GM12878 (cell line): ENCODE measurements at regions not wholly inside any gene's neighbourhood (a gene's known extent, or its start where the extent isn't known, plus 50 kb on each side); places are given as distances from the start of the nearest gene placed in this dataset.

Experiments used
- ATAC-seq: fragments of 200-7000 bp; cut with Tn5 transposase; 3 replicates; pipeline ENCODE4 v1.9.1; 2020; ENCODE audit warnings: mild to moderate bottlenecking, moderate library complexity
- BruUV-seq: library from RNA; stranded (reverse); fragments of 400-500 nt; replicated peaks from 2 replicates; lab custom pipeline; 2021; lab: Mats Ljungman, UMichigan
- CTCF ChIA-PET: fragments of 300-600 bp; sonication (Branson Sonifier 250); formaldehyde crosslinking; extraction: SDS; loops from one replicate; lab custom pipeline; 2021; ENCODE audit warnings: inconsistent platforms; lab: Yijun Ruan, JAX
- POLR2A ChIA-PET: fragments of 350-600 bp; formaldehyde crosslinking; extraction: SDS; loops from one replicate; lab custom pipeline; 2021; ENCODE audit warnings: inconsistent platforms; lab: Charles Lee
- RAD21 ChIA-PET: fragments of 300-600 bp; sonication (Branson Sonifier 250); formaldehyde crosslinking; loops from one replicate; lab custom pipeline; 2023; ENCODE audit warnings: antibody characterized with exemption; ENCODE audit not compliant: unreplicated experiment; lab: Charles Lee
- SMC1A ChIA-PET: fragments of 300-600 bp; sonication (Branson Sonifier 250); formaldehyde crosslinking; loops from one replicate; lab custom pipeline; 2023; ENCODE audit not compliant: unreplicated experiment, uncharacterized antibody; lab: Charles Lee
- DNase-seq: peaks from one replicate; pipeline ENCODE4 v3.0.0-alpha.2; 2011; ENCODE audit warnings: low read depth, low spot score
- FAIRE-seq: peaks from 3 replicates; lab custom pipeline; 2011; peaks lifted over from hg19 to GRCh38; lab: Jason Lieb, UNC
- H2AFZ ChIP-seq: 2 replicates; pipeline ENCODE4 v1.6.0; 2011; ENCODE audit warnings: low read depth, low read length, control low read depth; ENCODE audit not compliant: control insufficient read depth
- H3K27ac ChIP-seq: 2 replicates; pipeline ENCODE4 v1.5.1; 2011; ENCODE audit warnings: control low read depth; ENCODE audit not compliant: control insufficient read depth, insufficient read depth
- H3K27me3 ChIP-seq, 2 experiments: replicated peaks in 1 of 2; 2 replicates each; pipeline versions ENCODE4 v1.6.0 to v1.6.1; 2011; ENCODE audit warnings: low read length in 1 of 2; ENCODE audit not compliant: control insufficient read depth in 2 of 2, insufficient read depth in 2 of 2
- H3K36me3 ChIP-seq, 2 experiments: 2 replicates each; pipeline ENCODE4 v1.5.1; 2011; ENCODE audit warnings: low read length in 1 of 2; ENCODE audit not compliant: control insufficient read depth in 2 of 2, insufficient read depth in 2 of 2
- H3K4me1 ChIP-seq: 2 replicates; pipeline ENCODE4 v1.6.1; 2011; ENCODE audit warnings: mild to moderate bottlenecking, low read length, moderate library complexity, mixed read lengths; ENCODE audit not compliant: control insufficient read depth, insufficient read depth
- H3K4me2 ChIP-seq: 2 replicates; pipeline ENCODE4 v1.6.0; 2011; ENCODE audit warnings: control low read depth; ENCODE audit not compliant: control insufficient read depth, insufficient read depth
- H3K4me3 ChIP-seq: fragments of 200-600 bp; sonication (generic); 2 replicates; pipeline ENCODE4 v1.5.1; 2016
- H3K79me2 ChIP-seq: 2 replicates; pipeline ENCODE4 v1.6.0; 2011; ENCODE audit warnings: low read length; ENCODE audit not compliant: control insufficient read depth, insufficient read depth
- H3K9ac ChIP-seq: 2 replicates; pipeline ENCODE4 v1.8.0; 2011; ENCODE audit warnings: low read length, control low read depth, mixed read lengths; ENCODE audit not compliant: control insufficient read depth, insufficient read depth
- H3K9me3 ChIP-seq: replicated peaks from 3 replicates; pipeline ENCODE4 v1.5.1; 2011; ENCODE audit warnings: mild to moderate bottlenecking, low read length; ENCODE audit not compliant: control insufficient read depth, insufficient read depth
- H4K20me1 ChIP-seq: 2 replicates; pipeline ENCODE4 v1.6.0; 2011; ENCODE audit not compliant: control insufficient read depth, insufficient read depth
- ATF3 ChIP-seq: IDR thresholded peaks from 2 replicates; pipeline ENCODE4 v1.6.1; 2011; ENCODE audit warnings: low read depth, mild to moderate bottlenecking, low read length, moderate library complexity, borderline replicate concordance; ENCODE audit errors: extremely low read depth
- CREB1 ChIP-seq: IDR thresholded peaks from 2 replicates; pipeline ENCODE4 v1.6.1; 2012; ENCODE audit warnings: low read depth, mild to moderate bottlenecking, inconsistent platforms
- EZH2 ChIP-seq: IDR thresholded peaks from 2 replicates; pipeline ENCODE4 v1.6.1; 2012; ENCODE audit warnings: low read depth, mild to moderate bottlenecking, control low read depth, inconsistent platforms, low read length, borderline replicate concordance; ENCODE audit not compliant: control insufficient read depth
- NFXL1 ChIP-seq: fragments of 450-650 bp; IDR thresholded peaks from 2 replicates; pipeline ENCODE4 v1.6.1; 2017; ENCODE audit warnings: antibody characterized with exemption, mild to moderate bottlenecking, borderline replicate concordance
- NR2C2 ChIP-seq: IDR thresholded peaks from 2 replicates; pipeline ENCODE4 v1.6.1; 2011; ENCODE audit warnings: borderline replicate concordance, low read depth; ENCODE audit not compliant: control insufficient read depth, insufficient read length
- RBBP5 ChIP-seq: fragments of 200-600 bp; sonication (generic); conservative IDR thresholded peaks from 2 replicates; pipeline ENCODE4 v1.6.1; 2016
- RCOR1 ChIP-seq: conservative IDR thresholded peaks from 2 replicates; pipeline ENCODE4 v1.6.1; 2012; ENCODE audit warnings: low read depth, low read length, improper control_type of control experiment
- TAF1 ChIP-seq: IDR thresholded peaks from 2 replicates; pipeline ENCODE4 v1.6.1; 2011; ENCODE audit warnings: mild to moderate bottlenecking, low read depth, low read length, borderline replicate concordance
- YY1 ChIP-seq: IDR thresholded peaks from 2 replicates; pipeline ENCODE4 v1.6.1; 2011; ENCODE audit warnings: low read depth, mild to moderate bottlenecking, low read length
- ZNF384 ChIP-seq: IDR thresholded peaks from 2 replicates; pipeline ENCODE4 v1.6.1; 2012; ENCODE audit warnings: low read depth, mild to moderate bottlenecking, low read length, improper control_type of control experiment, borderline replicate concordance
- WGBS: methylation state at CpG from one replicate; pipeline ENCODE4 v1.1.6; 2016; ENCODE audit warnings: low lambda C conversion rate; ENCODE audit not compliant: insufficient replicate concordance, insufficient coverage; ENCODE audit errors: missing lambda C conversion rate; 5-methylcytosine and 5-hydroxymethylcytosine counted together
- in situ Hi-C: fragments of 300-500 bp; cut with MboI; formaldehyde crosslinking; loops from 9 replicates; pipeline ENCODE4 v1.14.3; 2018; ENCODE audit warnings: mixed read lengths
- intact Hi-C: fragments of 100-400 bp; cut with micrococcal nuclease; formaldehyde crosslinking; loops from one replicate; pipeline ENCODE4 v1.14.2; 2022; ENCODE audit not compliant: unreplicated experiment
- TF ChIP-seq, protein P1 (sequence below): IDR thresholded peaks from 2 replicates; pipeline ENCODE4 v1.6.1; 2012; ENCODE audit warnings: low read depth, low read length, improper control_type of control experiment
- TF ChIP-seq, protein P2 (sequence below): fragments of 450-650 bp; formaldehyde crosslinking; IDR thresholded peaks from 2 replicates; pipeline ENCODE4 v1.4.0; 2020; ENCODE audit warnings: mild to moderate bottlenecking, moderate library complexity
- TF ChIP-seq, protein P3 (sequence below): IDR thresholded peaks from 2 replicates; pipeline ENCODE4 v1.6.1; 2012; ENCODE audit warnings: improper control_type of control experiment, low read depth, low read length; ENCODE audit not compliant: insufficient replicate concordance

GRCh38 chr12:61018571-61018970 is 1241.6 kb upstream of the USP15 start (continued):
- TF ChIP-seq EZH2 (no peak), CREB1 (no peak), RBBP5 (no peak), NR2C2 (no peak), ATF3 (no peak), ZNF384 (peak; percentile 62; the same call in 1 of the 2 replicates), RCOR1 (no peak), YY1 (peak; percentile 82), TAF1 (no peak), NFXL1 (no peak)
- TF ChIP-seq, protein P1, sequence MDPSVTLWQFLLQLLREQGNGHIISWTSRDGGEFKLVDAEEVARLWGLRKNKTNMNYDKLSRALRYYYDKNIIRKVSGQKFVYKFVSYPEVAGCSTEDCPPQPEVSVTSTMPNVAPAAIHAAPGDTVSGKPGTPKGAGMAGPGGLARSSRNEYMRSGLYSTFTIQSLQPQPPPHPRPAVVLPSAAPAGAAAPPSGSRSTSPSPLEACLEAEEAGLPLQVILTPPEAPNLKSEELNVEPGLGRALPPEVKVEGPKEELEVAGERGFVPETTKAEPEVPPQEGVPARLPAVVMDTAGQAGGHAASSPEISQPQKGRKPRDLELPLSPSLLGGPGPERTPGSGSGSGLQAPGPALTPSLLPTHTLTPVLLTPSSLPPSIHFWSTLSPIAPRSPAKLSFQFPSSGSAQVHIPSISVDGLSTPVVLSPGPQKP = no peak

- no TSS peak for BruUV-seq
- H3K9me3 ChIP-seq = no peaks in the 10 kb centered on the region; the same call in 2 of the 3 replicates
- H3K4me2 ChIP-seq = no peak overlapping the region
- no peaks in the 10 kb centered on the region for H3K36me3 ChIP-seq
- ATAC-seq = no peak
- no peak for FAIRE-seq
- ChIA-PET POLR2A (no interaction called here), RAD21 (no interaction called here), SMC1A (no interaction called here), CTCF (no interaction called here)
- H2AFZ ChIP-seq = no peak overlapping the region
- no peaks in the 10 kb centered on the region for H3K4me1 ChIP-seq
- H4K20me1 ChIP-seq = no peaks in the 10 kb centered on the region
- H3K27me3 ChIP-seq = no peaks in the 10 kb centered on the region
- in situ Hi-C loops (no loop called here), intact Hi-C loops (no loop called here)
- no peak for DNase-seq
- H3K4me3 ChIP-seq = no peak overlapping the region
- H3K79me2 ChIP-seq = no peaks in the 10 kb centered on the region
- 36% methylated on average over 15 of the region's 15 CpGs for WGBS
- H3K9ac ChIP-seq = no peak overlapping the region
- H3K27ac ChIP-seq = no peak overlapping the region
- no peak for TF ChIP-seq RCOR1
- TF ChIP-seq, protein P2, sequence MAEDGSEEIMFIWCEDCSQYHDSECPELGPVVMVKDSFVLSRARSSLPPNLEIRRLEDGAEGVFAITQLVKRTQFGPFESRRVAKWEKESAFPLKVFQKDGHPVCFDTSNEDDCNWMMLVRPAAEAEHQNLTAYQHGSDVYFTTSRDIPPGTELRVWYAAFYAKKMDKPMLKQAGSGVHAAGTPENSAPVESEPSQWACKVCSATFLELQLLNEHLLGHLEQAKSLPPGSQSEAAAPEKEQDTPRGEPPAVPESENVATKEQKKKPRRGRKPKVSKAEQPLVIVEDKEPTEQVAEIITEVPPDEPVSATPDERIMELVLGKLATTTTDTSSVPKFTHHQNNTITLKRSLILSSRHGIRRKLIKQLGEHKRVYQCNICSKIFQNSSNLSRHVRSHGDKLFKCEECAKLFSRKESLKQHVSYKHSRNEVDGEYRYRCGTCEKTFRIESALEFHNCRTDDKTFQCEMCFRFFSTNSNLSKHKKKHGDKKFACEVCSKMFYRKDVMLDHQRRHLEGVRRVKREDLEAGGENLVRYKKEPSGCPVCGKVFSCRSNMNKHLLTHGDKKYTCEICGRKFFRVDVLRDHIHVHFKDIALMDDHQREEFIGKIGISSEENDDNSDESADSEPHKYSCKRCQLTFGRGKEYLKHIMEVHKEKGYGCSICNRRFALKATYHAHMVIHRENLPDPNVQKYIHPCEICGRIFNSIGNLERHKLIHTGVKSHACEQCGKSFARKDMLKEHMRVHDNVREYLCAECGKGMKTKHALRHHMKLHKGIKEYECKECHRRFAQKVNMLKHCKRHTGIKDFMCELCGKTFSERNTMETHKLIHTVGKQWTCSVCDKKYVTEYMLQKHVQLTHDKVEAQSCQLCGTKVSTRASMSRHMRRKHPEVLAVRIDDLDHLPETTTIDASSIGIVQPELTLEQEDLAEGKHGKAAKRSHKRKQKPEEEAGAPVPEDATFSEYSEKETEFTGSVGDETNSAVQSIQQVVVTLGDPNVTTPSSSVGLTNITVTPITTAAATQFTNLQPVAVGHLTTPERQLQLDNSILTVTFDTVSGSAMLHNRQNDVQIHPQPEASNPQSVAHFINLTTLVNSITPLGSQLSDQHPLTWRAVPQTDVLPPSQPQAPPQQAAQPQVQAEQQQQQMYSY (CRISPR knock-in tag) = no peak
- TF ChIP-seq, protein P3, sequence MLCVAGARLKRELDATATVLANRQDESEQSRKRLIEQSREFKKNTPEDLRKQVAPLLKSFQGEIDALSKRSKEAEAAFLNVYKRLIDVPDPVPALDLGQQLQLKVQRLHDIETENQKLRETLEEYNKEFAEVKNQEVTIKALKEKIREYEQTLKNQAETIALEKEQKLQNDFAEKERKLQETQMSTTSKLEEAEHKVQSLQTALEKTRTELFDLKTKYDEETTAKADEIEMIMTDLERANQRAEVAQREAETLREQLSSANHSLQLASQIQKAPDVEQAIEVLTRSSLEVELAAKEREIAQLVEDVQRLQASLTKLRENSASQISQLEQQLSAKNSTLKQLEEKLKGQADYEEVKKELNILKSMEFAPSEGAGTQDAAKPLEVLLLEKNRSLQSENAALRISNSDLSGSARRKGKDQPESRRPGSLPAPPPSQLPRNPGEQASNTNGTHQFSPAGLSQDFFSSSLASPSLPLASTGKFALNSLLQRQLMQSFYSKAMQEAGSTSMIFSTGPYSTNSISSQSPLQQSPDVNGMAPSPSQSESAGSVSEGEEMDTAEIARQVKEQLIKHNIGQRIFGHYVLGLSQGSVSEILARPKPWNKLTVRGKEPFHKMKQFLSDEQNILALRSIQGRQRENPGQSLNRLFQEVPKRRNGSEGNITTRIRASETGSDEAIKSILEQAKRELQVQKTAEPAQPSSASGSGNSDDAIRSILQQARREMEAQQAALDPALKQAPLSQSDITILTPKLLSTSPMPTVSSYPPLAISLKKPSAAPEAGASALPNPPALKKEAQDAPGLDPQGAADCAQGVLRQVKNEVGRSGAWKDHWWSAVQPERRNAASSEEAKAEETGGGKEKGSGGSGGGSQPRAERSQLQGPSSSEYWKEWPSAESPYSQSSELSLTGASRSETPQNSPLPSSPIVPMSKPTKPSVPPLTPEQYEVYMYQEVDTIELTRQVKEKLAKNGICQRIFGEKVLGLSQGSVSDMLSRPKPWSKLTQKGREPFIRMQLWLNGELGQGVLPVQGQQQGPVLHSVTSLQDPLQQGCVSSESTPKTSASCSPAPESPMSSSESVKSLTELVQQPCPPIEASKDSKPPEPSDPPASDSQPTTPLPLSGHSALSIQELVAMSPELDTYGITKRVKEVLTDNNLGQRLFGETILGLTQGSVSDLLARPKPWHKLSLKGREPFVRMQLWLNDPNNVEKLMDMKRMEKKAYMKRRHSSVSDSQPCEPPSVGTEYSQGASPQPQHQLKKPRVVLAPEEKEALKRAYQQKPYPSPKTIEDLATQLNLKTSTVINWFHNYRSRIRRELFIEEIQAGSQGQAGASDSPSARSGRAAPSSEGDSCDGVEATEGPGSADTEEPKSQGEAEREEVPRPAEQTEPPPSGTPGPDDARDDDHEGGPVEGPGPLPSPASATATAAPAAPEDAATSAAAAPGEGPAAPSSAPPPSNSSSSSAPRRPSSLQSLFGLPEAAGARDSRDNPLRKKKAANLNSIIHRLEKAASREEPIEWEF = no peak
These were observed 1237.0 kb upstream of the USP15 start for GRCh38 chr12:61023231-61023630.
